ENCODE measurements at regions not wholly inside any gene's neighbourhood (a gene's known extent, or its start where the extent isn't known, plus 50 kb on each side); places are given as distances from the start of the nearest gene placed in this dataset.

DNA sequence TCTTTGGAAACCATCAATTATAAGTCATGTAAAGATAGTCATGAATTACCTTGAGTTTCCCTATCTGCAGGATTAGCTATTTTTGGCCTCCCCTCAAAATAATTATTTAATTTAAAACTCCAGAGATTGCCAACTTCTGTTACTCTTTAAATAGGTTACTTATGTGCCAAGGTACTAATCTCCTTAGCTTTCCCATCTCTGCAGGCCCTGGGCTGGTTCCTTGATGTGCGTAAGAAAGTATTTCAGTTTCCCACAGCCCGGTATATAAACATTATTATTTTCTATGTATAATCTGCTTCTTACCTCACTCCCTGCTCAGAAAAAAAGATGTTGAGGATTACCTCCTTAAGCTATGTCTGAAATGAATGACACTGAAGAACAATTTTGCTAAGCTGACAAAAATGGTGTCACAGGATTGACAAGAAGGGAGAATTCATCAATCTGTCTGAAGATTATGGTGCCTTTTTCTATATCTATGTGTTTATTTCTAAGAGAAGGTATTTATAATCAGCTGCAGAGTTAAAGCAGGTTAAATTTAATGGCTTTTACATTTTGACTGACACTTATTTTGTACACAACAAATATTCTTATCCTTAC, 1697.2 kb upstream of the PCDH20 start:
- no peaks in the 10 kb centered on the region for H4K20me1 ChIP-seq (ENCODE audit: insufficient read depth, low read length)
- no peak overlapping the region for H3K4me3 ChIP-seq (ENCODE audit: insufficient read depth, low read length)
- no peak for TF ChIP-seq CTCF (IDR thresholded peaks at IDR 0.05; ENCODE audit: extremely low read depth, low read depth, low read length)
- no peaks in the 10 kb centered on the region for H3K36me3 ChIP-seq (ENCODE audit: insufficient read depth, low read length)
- no peaks in the 10 kb centered on the region for H3K79me2 ChIP-seq (ENCODE audit: insufficient read depth, low read length)
- H2AFZ ChIP-seq (ENCODE audit: low read length) = no peak overlapping the region
- H3K27me3 ChIP-seq (ENCODE audit: insufficient read depth, low read length) = no peaks in the 10 kb centered on the region
- no peaks in the 10 kb centered on the region for H3K9me3 ChIP-seq (ENCODE audit: low read depth, low read length)
- no peak overlapping the region for H3K4me2 ChIP-seq (ENCODE audit: insufficient read depth, low read length)
- H3K27ac ChIP-seq (ENCODE audit: low read depth, low read length) = no peak overlapping the region
- DNase-seq (ENCODE audit: insufficient read length, low spot score, missing footprints) = no peak
- no peaks in the 10 kb centered on the region for H3K4me1 ChIP-seq (ENCODE audit: insufficient read depth, low read length)

DNA sequence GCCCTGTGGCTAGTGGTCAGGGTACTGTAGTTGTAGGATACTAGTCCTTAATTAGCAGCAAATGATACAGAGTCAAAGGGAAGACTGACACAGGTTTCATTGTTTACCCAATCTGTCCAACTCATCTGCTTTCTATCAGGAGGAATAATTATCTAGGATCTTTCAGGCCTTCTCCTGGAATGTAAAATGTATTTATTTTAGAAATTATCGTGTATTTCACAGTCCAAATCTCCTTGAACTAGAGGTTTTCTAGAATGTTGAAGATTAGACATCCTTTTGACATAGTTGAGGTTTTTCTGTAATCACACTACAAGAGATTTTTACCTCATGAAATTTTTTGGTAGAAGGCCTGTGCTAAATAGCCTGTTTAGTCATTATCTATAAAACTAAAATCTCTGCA, 1694.8 kb upstream of the PCDH20 start:
- no peaks in the 10 kb centered on the region for H3K36me3 ChIP-seq (ENCODE audit: insufficient read depth, low read length)
- no peak overlapping the region for H3K27ac ChIP-seq (ENCODE audit: low read depth, low read length)
- H2AFZ ChIP-seq (ENCODE audit: low read length) = no peak overlapping the region
- no peak overlapping the region for H3K4me3 ChIP-seq (ENCODE audit: insufficient read depth, low read length)
- no peak for DNase-seq (ENCODE audit: insufficient read length, low spot score, missing footprints)
- H3K9me3 ChIP-seq (ENCODE audit: low read depth, low read length) = no peaks in the 10 kb centered on the region
- no peak overlapping the region for H3K4me2 ChIP-seq (ENCODE audit: insufficient read depth, low read length)
- no peaks in the 10 kb centered on the region for H3K4me1 ChIP-seq (ENCODE audit: insufficient read depth, low read length)
- TF ChIP-seq CTCF (IDR thresholded peaks at IDR 0.05; ENCODE audit: extremely low read depth, low read depth, low read length) = no peak
- H3K27me3 ChIP-seq (ENCODE audit: insufficient read depth, low read length) = no peaks in the 10 kb centered on the region
- H4K20me1 ChIP-seq (ENCODE audit: insufficient read depth, low read length) = no peaks in the 10 kb centered on the region
- H3K79me2 ChIP-seq (ENCODE audit: insufficient read depth, low read length) = no peaks in the 10 kb centered on the region

DNA sequence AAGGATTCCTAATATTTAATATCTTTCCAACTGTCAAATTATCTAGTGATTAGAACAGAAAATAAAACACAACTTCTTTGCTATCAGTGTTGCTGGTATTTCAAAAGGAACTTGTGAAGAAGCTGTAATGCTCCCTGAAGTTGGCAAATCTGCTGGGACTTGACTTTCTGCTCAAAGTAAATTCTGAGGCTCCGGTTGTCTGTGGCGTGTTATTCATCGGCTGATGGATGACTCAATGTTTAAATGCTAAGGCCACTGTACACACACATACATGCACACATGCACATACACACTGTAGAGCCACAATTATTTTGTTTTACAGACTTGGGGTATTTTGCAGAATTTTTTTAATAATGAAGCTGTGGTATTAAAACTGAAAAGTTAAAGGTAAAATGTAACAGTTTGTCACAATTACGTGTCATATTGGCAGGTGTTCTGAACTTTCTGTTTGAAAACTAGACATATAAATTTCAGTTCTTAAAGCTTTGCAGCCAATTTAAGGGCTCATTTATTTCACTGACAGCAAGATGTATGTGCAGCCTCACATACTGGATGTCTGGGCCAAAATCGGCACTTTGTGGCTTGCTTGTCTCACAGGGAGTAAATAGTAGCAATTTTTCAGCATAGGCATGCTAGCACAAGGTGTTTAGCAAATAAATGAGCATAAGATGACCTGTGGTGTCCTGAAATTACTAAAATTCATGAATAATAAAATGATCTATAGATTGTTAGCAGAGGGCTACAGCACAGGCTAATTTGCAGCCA, 1691.7 kb upstream of the PCDH20 start:
- no peak for TF ChIP-seq CTCF (IDR thresholded peaks at IDR 0.05; ENCODE audit: extremely low read depth, low read depth, low read length)
- Histone ChIP-seq H3K27ac (ENCODE audit: low read depth, low read length) (no peak overlapping the region), H4K20me1 (ENCODE audit: insufficient read depth, low read length) (no peaks in the 10 kb centered on the region), H3K4me2 (ENCODE audit: insufficient read depth, low read length) (no peak overlapping the region), H3K27me3 (ENCODE audit: insufficient read depth, low read length) (no peaks in the 10 kb centered on the region), H3K36me3 (ENCODE audit: insufficient read depth, low read length) (no peaks in the 10 kb centered on the region), H3K9me3 (ENCODE audit: low read depth, low read length) (no peaks in the 10 kb centered on the region), H3K4me3 (ENCODE audit: insufficient read depth, low read length) (no peak overlapping the region), H3K4me1 (ENCODE audit: insufficient read depth, low read length) (no peaks in the 10 kb centered on the region), H3K79me2 (ENCODE audit: insufficient read depth, low read length) (no peaks in the 10 kb centered on the region), H2AFZ (ENCODE audit: low read length) (no peak overlapping the region)
- DNase-seq (ENCODE audit: insufficient read length, low spot score, missing footprints) = no peak

DNA sequence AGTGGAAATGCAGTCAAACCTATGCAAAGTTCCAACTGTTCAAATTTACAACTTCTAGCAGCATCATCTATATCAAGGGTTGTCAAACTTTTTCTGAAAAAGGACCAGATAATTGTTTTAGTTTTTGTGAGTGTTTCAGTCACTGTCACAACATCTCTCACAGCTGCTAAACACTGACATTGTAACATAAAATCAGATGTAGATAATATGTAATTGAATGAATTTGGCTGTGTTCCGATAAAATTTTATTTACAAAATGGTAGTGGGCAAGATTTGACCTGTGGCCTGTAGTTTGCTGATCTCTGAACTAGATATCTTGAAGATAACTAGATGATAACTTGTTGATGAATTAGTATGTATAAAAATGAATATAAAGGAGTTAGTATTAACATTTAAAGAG, 1679.1 kb upstream of the PCDH20 start:
- Histone ChIP-seq H3K9me3 (ENCODE audit: low read depth, low read length) (no peaks in the 10 kb centered on the region), H3K4me3 (ENCODE audit: insufficient read depth, low read length) (no peak overlapping the region), H2AFZ (ENCODE audit: low read length) (no peak overlapping the region), H3K4me1 (ENCODE audit: insufficient read depth, low read length) (no peaks in the 10 kb centered on the region), H3K27ac (ENCODE audit: low read depth, low read length) (no peak overlapping the region), H4K20me1 (ENCODE audit: insufficient read depth, low read length) (no peaks in the 10 kb centered on the region), H3K79me2 (ENCODE audit: insufficient read depth, low read length) (no peaks in the 10 kb centered on the region), H3K36me3 (ENCODE audit: insufficient read depth, low read length) (no peaks in the 10 kb centered on the region), H3K4me2 (ENCODE audit: insufficient read depth, low read length) (no peak overlapping the region), H3K27me3 (ENCODE audit: insufficient read depth, low read length) (no peaks in the 10 kb centered on the region)
- DNase-seq (ENCODE audit: insufficient read length, low spot score, missing footprints) = no peak
- no peak for TF ChIP-seq CTCF (IDR thresholded peaks at IDR 0.05; ENCODE audit: extremely low read depth, low read depth, low read length)

Measured in osteoblast (primary cell).